ENCODE measurements at regions not wholly inside any gene's neighbourhood (a gene's known extent, or its start where the extent isn't known, plus 50 kb on each side); places are given as distances from the start of the nearest gene placed in this dataset.

GRCh38 chrX:95218976-95219375, 1465.7 kb upstream of the DIAPH2 start:
- H3K4me1 ChIP-seq (ENCODE audit: control insufficient read depth in 2 of 2, insufficient read depth in 2 of 2, low read length in 1 of 2), result no peaks in the 10 kb centered on the region
- no peak overlapping the region for H3K4me3 ChIP-seq (ENCODE audit: low read depth in 1 of 2, low read length in 2 of 2)
- 39 to 40% methylated on average over 4 of the region's 4 CpGs for WGBS, 2 donors
- H3K9me3 ChIP-seq (ENCODE audit: control insufficient read depth in 2 of 2, insufficient read depth in 1 of 2, low read depth in 1 of 2, low read length in 1 of 2), result no peaks in the 10 kb centered on the region
- H3K27me3 ChIP-seq (ENCODE audit: control insufficient read depth in 1 of 2, insufficient read depth in 2 of 2, low read length in 2 of 2), result no peaks in the 10 kb centered on the region
- H3K36me3 ChIP-seq (ENCODE audit: control insufficient read depth in 2 of 2, insufficient read depth in 2 of 2, low read length in 1 of 2), result no peaks in the 10 kb centered on the region
- H3K27ac ChIP-seq (ENCODE audit: low read depth in 2 of 2, low read length in 1 of 2), result no peak overlapping the region

GRCh38 chrX:95248386-95248785, 1436.3 kb upstream of the DIAPH2 start:
- WGBS, 2 donors, result 80 to 92% methylated on average over 2 of the region's 2 CpGs
- H3K27me3 ChIP-seq (ENCODE audit: control insufficient read depth in 1 of 2, insufficient read depth in 2 of 2, low read length in 2 of 2), result no peaks in the 10 kb centered on the region

GRCh38 chrX:95290455-95290854, 1394.2 kb upstream of the DIAPH2 start:
- no peaks in the 10 kb centered on the region for H3K4me1 ChIP-seq (ENCODE audit: control insufficient read depth in 2 of 2, insufficient read depth in 2 of 2, low read length in 1 of 2)
- no peak overlapping the region for H3K27ac ChIP-seq (ENCODE audit: low read depth in 2 of 2, low read length in 1 of 2)
- H3K4me3 ChIP-seq (ENCODE audit: low read depth in 1 of 2, low read length in 2 of 2), result no peak overlapping the region
- H3K9me3 ChIP-seq (ENCODE audit: control insufficient read depth in 2 of 2, insufficient read depth in 1 of 2, low read depth in 1 of 2, low read length in 1 of 2), result no peaks in the 10 kb centered on the region
- WGBS, 2 donors, result 63 to 74% methylated on average over 3 of the region's 3 CpGs
- no peaks in the 10 kb centered on the region for H3K27me3 ChIP-seq (ENCODE audit: control insufficient read depth in 1 of 2, insufficient read depth in 2 of 2, low read length in 2 of 2)
- no peaks in the 10 kb centered on the region for H3K36me3 ChIP-seq (ENCODE audit: control insufficient read depth in 2 of 2, insufficient read depth in 2 of 2, low read length in 1 of 2)

More at GRCh38 chrX:95248386-95248785, 1436.3 kb upstream of the DIAPH2 start:
- Histone ChIP-seq H3K4me3 (ENCODE audit: low read depth in 1 of 2, low read length in 2 of 2) (no peak overlapping the region), H3K36me3 (ENCODE audit: control insufficient read depth in 2 of 2, insufficient read depth in 2 of 2, low read length in 1 of 2) (no peaks in the 10 kb centered on the region), H3K4me1 (ENCODE audit: control insufficient read depth in 2 of 2, insufficient read depth in 2 of 2, low read length in 1 of 2) (no peaks in the 10 kb centered on the region), H3K27ac (ENCODE audit: low read depth in 2 of 2, low read length in 1 of 2) (no peak overlapping the region), H3K9me3 (ENCODE audit: control insufficient read depth in 2 of 2, insufficient read depth in 1 of 2, low read depth in 1 of 2, low read length in 1 of 2) (no peaks in the 10 kb centered on the region)

- Histone ChIP-seq H3K36me3 (ENCODE audit: control insufficient read depth in 2 of 2, insufficient read depth in 2 of 2, low read length in 1 of 2) (no peaks in the 10 kb centered on the region), H3K27ac (ENCODE audit: low read depth in 2 of 2, low read length in 1 of 2) (no peak overlapping the region), H3K27me3 (ENCODE audit: control insufficient read depth in 1 of 2, insufficient read depth in 2 of 2, low read length in 2 of 2) (no peaks in the 10 kb centered on the region), H3K9me3 (ENCODE audit: control insufficient read depth in 2 of 2, insufficient read depth in 1 of 2, low read depth in 1 of 2, low read length in 1 of 2) (no peaks in the 10 kb centered on the region), H3K4me1 (ENCODE audit: control insufficient read depth in 2 of 2, insufficient read depth in 2 of 2, low read length in 1 of 2) (no peaks in the 10 kb centered on the region), H3K4me3 (ENCODE audit: low read depth in 1 of 2, low read length in 2 of 2) (no peak overlapping the region)
Measured at GRCh38 chrX:95291561-95291960, 1393.1 kb upstream of the DIAPH2 start.

- 33 to 59% methylated on average over 4 of the region's 4 CpGs for WGBS, 2 donors
Measured at GRCh38 chrX:95318882-95319281, 1365.8 kb upstream of the DIAPH2 start.

GRCh38 chrX:95325185-95325584, 1359.5 kb upstream of the DIAPH2 start:
- Histone ChIP-seq H3K36me3 (ENCODE audit: control insufficient read depth in 2 of 2, insufficient read depth in 2 of 2, low read length in 1 of 2) (no peaks in the 10 kb centered on the region), H3K9me3 (ENCODE audit: control insufficient read depth in 2 of 2, insufficient read depth in 1 of 2, low read depth in 1 of 2, low read length in 1 of 2) (no peaks in the 10 kb centered on the region), H3K4me3 (ENCODE audit: low read depth in 1 of 2, low read length in 2 of 2) (no peak overlapping the region), H3K27ac (ENCODE audit: low read depth in 2 of 2, low read length in 1 of 2) (no peak overlapping the region), H3K27me3 (ENCODE audit: control insufficient read depth in 1 of 2, insufficient read depth in 2 of 2, low read length in 2 of 2) (peaks cover 0 to 2% of the 10 kb centered on the region in 2 donors), H3K4me1 (ENCODE audit: control insufficient read depth in 2 of 2, insufficient read depth in 2 of 2, low read length in 1 of 2) (no peaks in the 10 kb centered on the region)
- 49 to 55% methylated on average over 2 of the region's 2 CpGs for WGBS, 2 donors

More at GRCh38 chrX:95318882-95319281, 1365.8 kb upstream of the DIAPH2 start:
- Histone ChIP-seq H3K36me3 (ENCODE audit: control insufficient read depth in 2 of 2, insufficient read depth in 2 of 2, low read length in 1 of 2) (no peaks in the 10 kb centered on the region), H3K27me3 (ENCODE audit: control insufficient read depth in 1 of 2, insufficient read depth in 2 of 2, low read length in 2 of 2) (no peaks in the 10 kb centered on the region), H3K4me1 (ENCODE audit: control insufficient read depth in 2 of 2, insufficient read depth in 2 of 2, low read length in 1 of 2) (no peaks in the 10 kb centered on the region), H3K9me3 (ENCODE audit: control insufficient read depth in 2 of 2, insufficient read depth in 1 of 2, low read depth in 1 of 2, low read length in 1 of 2) (no peaks in the 10 kb centered on the region), H3K27ac (ENCODE audit: low read depth in 2 of 2, low read length in 1 of 2) (no peak overlapping the region), H3K4me3 (ENCODE audit: low read depth in 1 of 2, low read length in 2 of 2) (no peak overlapping the region)

GRCh38 chrX:95330292-95330691, 1354.3 kb upstream of the DIAPH2 start:
- Histone ChIP-seq H3K27me3 (ENCODE audit: control insufficient read depth in 1 of 2, insufficient read depth in 2 of 2, low read length in 2 of 2) (peaks cover 0 to 4% of the 10 kb centered on the region in 2 donors), H3K4me1 (ENCODE audit: control insufficient read depth in 2 of 2, insufficient read depth in 2 of 2, low read length in 1 of 2) (no peaks in the 10 kb centered on the region), H3K4me3 (ENCODE audit: low read depth in 1 of 2, low read length in 2 of 2) (no peak overlapping the region), H3K36me3 (ENCODE audit: control insufficient read depth in 2 of 2, insufficient read depth in 2 of 2, low read length in 1 of 2) (no peaks in the 10 kb centered on the region), H3K27ac (ENCODE audit: low read depth in 2 of 2, low read length in 1 of 2) (no peak overlapping the region), H3K9me3 (ENCODE audit: control insufficient read depth in 2 of 2, insufficient read depth in 1 of 2, low read depth in 1 of 2, low read length in 1 of 2) (no peaks in the 10 kb centered on the region)
- WGBS, 2 donors, result 66 to 80% methylated on average over 2 of the region's 2 CpGs

- Histone ChIP-seq H3K27me3 (ENCODE audit: control insufficient read depth in 1 of 2, insufficient read depth in 2 of 2, low read length in 2 of 2) (peaks cover 0 to 4% of the 10 kb centered on the region in 2 donors), H3K4me3 (ENCODE audit: low read depth in 1 of 2, low read length in 2 of 2) (no peak overlapping the region), H3K36me3 (ENCODE audit: control insufficient read depth in 2 of 2, insufficient read depth in 2 of 2, low read length in 1 of 2) (no peaks in the 10 kb centered on the region), H3K9me3 (ENCODE audit: control insufficient read depth in 2 of 2, insufficient read depth in 1 of 2, low read depth in 1 of 2, low read length in 1 of 2) (no peaks in the 10 kb centered on the region), H3K27ac (ENCODE audit: low read depth in 2 of 2, low read length in 1 of 2) (no peak overlapping the region), H3K4me1 (ENCODE audit: control insufficient read depth in 2 of 2, insufficient read depth in 2 of 2, low read length in 1 of 2) (no peaks in the 10 kb centered on the region)
- WGBS, 2 donors, result 47 to 49% methylated on average over 8 of the region's 8 CpGs
Measured at GRCh38 chrX:95332530-95332929, 1352.1 kb upstream of the DIAPH2 start.

GRCh38 chrX:95346856-95347255, 1337.8 kb upstream of the DIAPH2 start:
- H3K9me3 ChIP-seq (ENCODE audit: control insufficient read depth in 2 of 2, insufficient read depth in 1 of 2, low read depth in 1 of 2, low read length in 1 of 2), result no peaks in the 10 kb centered on the region
- no peaks in the 10 kb centered on the region for H3K36me3 ChIP-seq (ENCODE audit: control insufficient read depth in 2 of 2, insufficient read depth in 2 of 2, low read length in 1 of 2)
- 24 to 34% methylated on average over 3 of the region's 3 CpGs for WGBS, 2 donors
- H3K27me3 ChIP-seq (ENCODE audit: control insufficient read depth in 1 of 2, insufficient read depth in 2 of 2, low read length in 2 of 2), result no peaks in the 10 kb centered on the region
- H3K4me1 ChIP-seq (ENCODE audit: control insufficient read depth in 2 of 2, insufficient read depth in 2 of 2, low read length in 1 of 2), result no peaks in the 10 kb centered on the region
- no peak overlapping the region for H3K4me3 ChIP-seq (ENCODE audit: low read depth in 1 of 2, low read length in 2 of 2)
- no peak overlapping the region for H3K27ac ChIP-seq (ENCODE audit: low read depth in 2 of 2, low read length in 1 of 2)

- Histone ChIP-seq H3K4me3 (ENCODE audit: low read depth in 1 of 2, low read length in 2 of 2) (no peak overlapping the region), H3K27me3 (ENCODE audit: control insufficient read depth in 1 of 2, insufficient read depth in 2 of 2, low read length in 2 of 2) (no peaks in the 10 kb centered on the region), H3K4me1 (ENCODE audit: control insufficient read depth in 2 of 2, insufficient read depth in 2 of 2, low read length in 1 of 2) (no peaks in the 10 kb centered on the region), H3K36me3 (ENCODE audit: control insufficient read depth in 2 of 2, insufficient read depth in 2 of 2, low read length in 1 of 2) (no peaks in the 10 kb centered on the region), H3K9me3 (ENCODE audit: control insufficient read depth in 2 of 2, insufficient read depth in 1 of 2, low read depth in 1 of 2, low read length in 1 of 2) (no peaks in the 10 kb centered on the region), H3K27ac (ENCODE audit: low read depth in 2 of 2, low read length in 1 of 2) (no peak overlapping the region)
- WGBS, 2 donors, result 54 to 70% methylated on average over 6 of the region's 6 CpGs
Measured at GRCh38 chrX:95350774-95351488, 1333.7 kb upstream of the DIAPH2 start.

Data from esophagus (tissue), 2 donors.